OCI-LY3 (cell line): ENCODE measurements at regions not wholly inside any gene's neighbourhood (a gene's known extent, or its start where the extent isn't known, plus 50 kb on each side); places are given as distances from the start of the nearest gene placed in this dataset.

ENCODE experiments used
- H2AFZ ChIP-seq: fragments of 200-600, 300-600 bp; shearing (Covaris generic); 2 replicates; pipeline ENCODE4 v1.6.0; 2014; ENCODE audit warnings: antibody characterized with exemption, low read depth, low read length
- H3K27ac ChIP-seq: fragments of 200-600, 300-600 bp; sonication (generic); 2 replicates; pipeline ENCODE4 v1.5.1; 2014; ENCODE audit warnings: mild to moderate bottlenecking, low read length, moderate library complexity, mixed read lengths
- H3K27me3 ChIP-seq: fragments of 200-600, 300-600 bp; sonication (generic); 2 replicates; pipeline ENCODE4 v1.6.1; 2014; ENCODE audit warnings: low read depth, low read length, mixed read lengths
- H3K36me3 ChIP-seq: fragments of 200-600, 300-600 bp; sonication (generic); replicated peaks from 2 replicates; pipeline ENCODE3; 2014; ENCODE audit warnings: low read depth, low read length, mixed read lengths
- H3K4me1 ChIP-seq: fragments of 300-600, 200-600 bp; sonication (generic); 2 replicates; pipeline ENCODE4 v1.6.1; 2014; ENCODE audit warnings: low read length, mixed read lengths
- H3K4me2 ChIP-seq: fragments of 200-600, 300-600 bp; sonication (generic); 2 replicates; pipeline ENCODE4 v1.6.1; 2014; ENCODE audit warnings: low read length, mixed read lengths
- H3K4me3 ChIP-seq: fragments of 300-600, 200-600 bp; sonication (generic); 2 replicates; pipeline ENCODE4 v1.5.1; 2014; ENCODE audit warnings: antibody characterized with exemption, mild to moderate bottlenecking, low read length, moderate library complexity
- H3K79me2 ChIP-seq: fragments of 300-600, 200-600 bp; shearing (Covaris generic); 2 replicates; pipeline ENCODE4 v1.6.1; 2014; ENCODE audit warnings: mild to moderate bottlenecking, low read length, mixed read lengths
- H3K9ac ChIP-seq: fragments of 300-600, 200-600 bp; shearing (Covaris generic); 2 replicates; pipeline ENCODE4 v1.6.0; 2014; ENCODE audit warnings: mild to moderate bottlenecking, low read length, moderate library complexity
- H3K9me3 ChIP-seq: fragments of 200-600, 300-600 bp; shearing (Covaris generic); 2 replicates; pipeline ENCODE4 v1.6.1; 2014; ENCODE audit warnings: low read length, mixed read lengths; ENCODE audit not compliant: insufficient read depth
- H4K20me1 ChIP-seq: fragments of 200-600, 300-600 bp; sonication (generic); 2 replicates; pipeline ENCODE4 v1.6.1; 2016; ENCODE audit warnings: low read length, mixed read lengths; ENCODE audit not compliant: insufficient read depth
- CTCF ChIP-seq: fragments of 200-600, 300-600 bp; sonication (generic); IDR thresholded peaks from 2 replicates; pipeline ENCODE4 v1.5.1; 2014; ENCODE audit warnings: antibody characterized with exemption, low read length, low read depth
- EZH2phosphoT487 ChIP-seq: fragments of 200-600 bp; shearing (Covaris generic); IDR thresholded peaks from 2 replicates; pipeline ENCODE4 v1.6.1; 2018; ENCODE audit warnings: antibody characterized with exemption, mixed run types, low read depth

DNA sequence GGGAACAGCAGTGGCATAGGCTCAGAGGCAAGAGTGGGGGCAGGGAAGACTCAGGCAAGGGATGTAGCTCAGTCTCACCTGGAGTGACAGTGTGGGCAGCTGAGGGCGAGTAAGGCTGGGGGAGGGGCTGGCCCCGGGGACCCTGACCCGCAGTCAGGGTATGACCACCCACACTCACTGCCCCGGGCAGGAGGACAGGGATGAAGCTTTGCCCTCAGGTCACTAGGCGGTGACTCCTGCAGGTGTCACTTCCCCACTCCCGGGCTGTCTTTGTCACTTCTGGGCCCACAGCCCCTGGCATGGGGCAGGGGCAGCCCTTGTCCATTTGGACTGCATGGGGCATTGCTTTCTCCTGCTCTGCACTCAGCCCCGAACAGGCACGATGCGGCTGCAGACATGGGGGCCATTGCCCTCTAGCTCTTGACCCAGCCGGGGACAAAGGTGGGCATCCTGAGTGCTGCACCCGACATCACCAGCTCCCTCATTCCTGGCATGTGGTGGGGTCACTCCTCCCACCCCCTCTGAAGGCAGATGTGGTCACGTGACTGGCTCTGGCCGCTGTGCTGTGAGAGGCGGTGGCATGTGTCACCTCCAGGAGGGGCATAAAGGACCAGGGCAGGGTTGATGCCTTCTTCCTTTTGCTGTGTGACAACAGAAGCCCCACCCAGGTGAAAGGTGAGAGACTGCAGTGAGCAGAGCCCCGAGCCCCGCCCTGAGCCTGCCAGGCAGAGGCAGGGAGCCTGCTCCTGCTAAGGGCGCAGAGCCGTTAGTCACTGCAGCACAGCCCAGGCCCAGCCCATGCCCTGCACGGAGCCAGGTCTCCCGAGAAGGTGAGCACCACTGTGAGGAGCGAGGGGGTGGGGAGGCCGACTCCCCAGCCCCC lies 66.0 kb downstream of the MATN1 start:
- Histone ChIP-seq H3K27me3 (no peaks in the 10 kb centered on the region), H3K9ac (no peak overlapping the region), H3K9me3 (no peaks in the 10 kb centered on the region), H2AFZ (no peak overlapping the region), H3K4me2 (no peak overlapping the region), H3K79me2 (no peaks in the 10 kb centered on the region), H3K27ac (no peak overlapping the region), H3K4me1 (peaks cover 13% of the 10 kb centered on the region), H4K20me1 (no peaks in the 10 kb centered on the region), H3K4me3 (no peak overlapping the region), H3K36me3 (no peaks in the 10 kb centered on the region)
- no peak for TF ChIP-seq EZH2phosphoT487
- TF ChIP-seq CTCF = no peak

DNA sequence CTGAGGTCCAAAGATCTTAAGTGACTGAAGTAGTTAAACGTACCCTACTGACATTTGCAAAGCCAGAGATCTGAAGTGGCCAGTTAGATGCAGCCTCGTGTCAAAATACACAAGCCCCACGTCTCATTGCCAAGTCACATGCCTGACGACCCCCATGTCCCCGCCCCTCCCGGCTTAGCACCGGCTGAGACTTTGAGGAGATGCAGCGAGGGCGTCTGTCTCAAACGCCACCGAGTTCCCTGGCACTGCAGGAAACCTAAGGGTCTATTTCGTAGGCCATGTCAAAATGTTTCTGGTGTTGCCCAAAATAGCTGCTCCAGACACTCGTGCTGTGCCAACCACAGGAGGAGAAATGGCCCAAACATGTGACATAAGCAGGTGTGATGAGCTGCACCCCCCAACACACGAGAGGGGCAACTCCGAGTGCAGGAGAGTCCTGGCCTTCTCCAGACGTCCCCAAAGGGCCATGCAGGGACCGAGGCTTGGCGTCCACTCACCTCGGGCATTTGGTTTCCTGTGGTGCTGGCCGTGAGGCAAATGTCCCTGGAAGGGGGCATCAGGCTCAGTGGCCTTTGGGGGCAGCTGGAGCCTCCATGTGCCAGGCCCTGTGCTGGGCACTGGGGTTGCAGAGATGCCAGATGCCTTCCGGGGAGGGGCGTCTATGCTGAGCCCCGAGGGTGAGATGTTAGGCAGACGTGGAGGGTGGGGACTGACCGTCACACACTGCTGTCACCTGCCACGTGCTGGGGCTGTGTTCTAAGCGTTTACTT lies 67.0 kb downstream of the MATN1 start:
- Histone ChIP-seq H3K4me1 (peaks cover 23% of the 10 kb centered on the region), H3K79me2 (no peaks in the 10 kb centered on the region), H4K20me1 (no peaks in the 10 kb centered on the region), H3K9me3 (no peaks in the 10 kb centered on the region), H3K4me2 (no peak overlapping the region), H3K27me3 (no peaks in the 10 kb centered on the region), H3K4me3 (no peak overlapping the region), H3K36me3 (no peaks in the 10 kb centered on the region), H2AFZ (no peak overlapping the region), H3K9ac (no peak overlapping the region), H3K27ac (no peak overlapping the region)
- TF ChIP-seq EZH2phosphoT487 = no peak
- no peak for TF ChIP-seq CTCF

GRCh38 chr1:30655672-30656071 lies 67.7 kb downstream of the MATN1 start:
- no peak overlapping the region for H2AFZ ChIP-seq
- no peaks in the 10 kb centered on the region for H3K9me3 ChIP-seq
- H3K36me3 ChIP-seq = no peaks in the 10 kb centered on the region
- H4K20me1 ChIP-seq = no peaks in the 10 kb centered on the region
- no peaks in the 10 kb centered on the region for H3K79me2 ChIP-seq
- no peak overlapping the region for H3K9ac ChIP-seq
- no peak overlapping the region for H3K4me2 ChIP-seq
- H3K4me3 ChIP-seq = no peak overlapping the region
- H3K27ac ChIP-seq = no peak overlapping the region
- H3K27me3 ChIP-seq = no peaks in the 10 kb centered on the region
- peaks cover 28% of the 10 kb centered on the region for H3K4me1 ChIP-seq
- TF ChIP-seq CTCF (no peak), EZH2phosphoT487 (no peak)

GRCh38 chr1:30654188-30654587 lies 69.2 kb downstream of the MATN1 start:
- no peak overlapping the region for H3K4me2 ChIP-seq
- no peaks in the 10 kb centered on the region for H4K20me1 ChIP-seq
- no peaks in the 10 kb centered on the region for H3K9me3 ChIP-seq
- H3K9ac ChIP-seq = no peak overlapping the region
- TF ChIP-seq CTCF (no peak), EZH2phosphoT487 (no peak)
- H3K36me3 ChIP-seq = no peaks in the 10 kb centered on the region
- H3K4me3 ChIP-seq = no peak overlapping the region
- peaks cover 41% of the 10 kb centered on the region for H3K4me1 ChIP-seq
- H3K79me2 ChIP-seq = no peaks in the 10 kb centered on the region
- H3K27me3 ChIP-seq = no peaks in the 10 kb centered on the region
- no peak overlapping the region for H3K27ac ChIP-seq
- no peak overlapping the region for H2AFZ ChIP-seq
